Coronary artery (tissue), 2 donors: ENCODE measurements at regions not wholly inside any gene's neighbourhood (a gene's known extent, or its start where the extent isn't known, plus 50 kb on each side); places are given as distances from the start of the nearest gene placed in this dataset.

ENCODE experiments used
- DNase-seq: peaks from one replicate; pipeline ENCODE4 v3.0.0-alpha.2; 2017; ENCODE audit warnings: low spot score
- H3K27ac ChIP-seq, 2 donors: fragments of 200-600 bp; sonication (generic); one replicate each; pipeline ENCODE4 v1.5.1; 2016 to 2019
- H3K4me3 ChIP-seq: fragments of 200-600 bp; sonication (generic); 2 replicates; pipeline ENCODE4 v1.5.1; 2016; ENCODE audit warnings: mild to moderate bottlenecking, moderate library complexity
- TF ChIP-seq, protein P1 (sequence below): fragments of 200-600 bp; sonication (generic); IDR thresholded peaks from one replicate; pipeline ENCODE4 v1.5.1; 2019; ENCODE audit warnings: antibody characterized with exemption

DNA sequence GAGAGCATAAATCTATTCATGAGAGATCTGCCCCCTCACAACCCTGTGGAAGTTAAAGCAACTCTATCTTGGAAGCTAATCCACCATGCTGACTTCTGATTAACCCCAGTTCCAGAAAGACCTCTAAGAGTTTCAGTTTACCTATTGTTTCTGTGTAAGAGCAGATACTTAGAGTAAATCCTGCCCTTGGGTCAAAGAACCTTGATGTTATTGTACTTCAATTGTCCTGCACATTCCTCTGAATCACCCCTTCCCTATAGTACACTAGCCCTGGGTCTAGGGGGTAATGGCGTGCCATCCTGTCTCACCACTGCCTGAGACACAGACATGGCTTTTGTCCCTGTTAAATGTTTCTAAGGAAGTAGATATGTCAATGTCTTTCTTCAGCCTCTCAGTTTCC is 138.6 kb downstream of the CAAP1 start:
- no peak overlapping the region for H3K4me3 ChIP-seq
- DNase-seq, result no peak
- H3K27ac ChIP-seq, result no peak overlapping the region
- TF ChIP-seq, protein P1, sequence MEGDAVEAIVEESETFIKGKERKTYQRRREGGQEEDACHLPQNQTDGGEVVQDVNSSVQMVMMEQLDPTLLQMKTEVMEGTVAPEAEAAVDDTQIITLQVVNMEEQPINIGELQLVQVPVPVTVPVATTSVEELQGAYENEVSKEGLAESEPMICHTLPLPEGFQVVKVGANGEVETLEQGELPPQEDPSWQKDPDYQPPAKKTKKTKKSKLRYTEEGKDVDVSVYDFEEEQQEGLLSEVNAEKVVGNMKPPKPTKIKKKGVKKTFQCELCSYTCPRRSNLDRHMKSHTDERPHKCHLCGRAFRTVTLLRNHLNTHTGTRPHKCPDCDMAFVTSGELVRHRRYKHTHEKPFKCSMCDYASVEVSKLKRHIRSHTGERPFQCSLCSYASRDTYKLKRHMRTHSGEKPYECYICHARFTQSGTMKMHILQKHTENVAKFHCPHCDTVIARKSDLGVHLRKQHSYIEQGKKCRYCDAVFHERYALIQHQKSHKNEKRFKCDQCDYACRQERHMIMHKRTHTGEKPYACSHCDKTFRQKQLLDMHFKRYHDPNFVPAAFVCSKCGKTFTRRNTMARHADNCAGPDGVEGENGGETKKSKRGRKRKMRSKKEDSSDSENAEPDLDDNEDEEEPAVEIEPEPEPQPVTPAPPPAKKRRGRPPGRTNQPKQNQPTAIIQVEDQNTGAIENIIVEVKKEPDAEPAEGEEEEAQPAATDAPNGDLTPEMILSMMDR, result no peak

DNA sequence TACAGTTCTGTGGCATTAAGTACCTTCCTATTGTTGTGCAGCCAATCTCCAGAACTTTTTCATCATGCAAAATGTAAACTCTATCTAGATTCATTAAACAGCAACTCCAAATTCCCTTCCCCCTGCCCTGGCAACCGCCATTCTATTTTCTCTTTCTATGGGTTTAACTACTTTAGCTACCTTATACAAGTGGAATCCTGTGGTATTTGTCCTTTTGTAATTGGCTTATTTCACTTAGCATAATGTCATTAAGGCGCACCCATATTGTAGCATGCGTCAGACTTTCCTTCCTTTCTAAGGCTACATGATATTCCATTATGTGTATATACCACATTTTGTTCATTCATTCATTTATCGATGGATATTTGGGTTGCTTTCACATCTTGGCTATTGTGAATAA is 142.4 kb downstream of the CAAP1 start:
- Histone ChIP-seq H3K27ac (no peak overlapping the region), H3K4me3 (no peak overlapping the region)
- TF ChIP-seq, protein P1, result no peak
- no peak for DNase-seq

DNA sequence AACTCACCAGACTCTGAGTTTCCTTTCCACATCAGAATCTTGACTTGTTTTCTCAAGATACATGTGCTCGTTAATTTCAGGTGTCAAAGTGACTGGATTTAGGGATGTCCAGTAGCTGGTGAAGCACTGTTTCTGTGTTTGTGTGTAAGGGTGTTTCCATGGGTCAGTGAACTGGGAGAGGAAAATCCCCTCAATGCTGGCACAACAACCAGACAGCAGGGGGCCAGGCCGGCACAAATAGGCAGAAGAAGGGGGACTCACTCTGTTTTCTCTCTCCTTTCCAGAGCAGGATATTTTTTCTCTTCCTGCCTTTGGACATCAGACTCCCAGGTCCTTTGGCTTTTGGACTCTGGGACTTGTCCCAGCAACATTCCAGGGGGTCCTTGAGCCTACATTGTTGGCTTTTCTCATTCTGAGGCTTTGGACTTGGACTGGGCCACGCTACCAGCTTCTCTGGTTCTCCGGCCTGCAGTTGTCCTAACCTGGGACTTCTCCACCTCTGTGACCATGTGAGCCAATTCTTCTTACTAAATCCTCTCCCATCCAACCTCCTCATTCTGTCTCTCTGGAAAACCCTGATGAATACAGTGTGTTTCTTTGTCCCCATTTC is 144.0 kb downstream of the CAAP1 start:
- TF ChIP-seq, protein P1, result no peak
- DNase-seq, result no peak
- Histone ChIP-seq H3K27ac (no peak overlapping the region), H3K4me3 (no peak overlapping the region)

DNA sequence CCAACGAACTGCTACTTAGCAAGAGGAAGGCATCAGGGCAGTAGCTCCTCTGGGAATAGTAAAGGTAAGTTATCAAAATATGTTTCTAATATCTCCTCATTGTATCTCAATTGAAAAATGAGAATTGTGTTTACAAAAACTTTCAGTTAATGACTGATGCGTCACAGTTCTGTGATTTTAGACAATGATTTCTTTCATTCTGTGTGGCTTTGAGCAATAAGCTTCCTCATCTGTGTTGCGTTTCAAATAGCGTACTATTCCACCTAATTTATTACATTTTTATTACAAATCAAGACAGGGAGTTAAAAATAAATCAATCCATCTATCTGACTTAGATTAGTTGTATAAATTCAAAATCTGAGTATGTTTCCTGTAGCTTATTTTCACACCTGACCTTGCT is 145.0 kb downstream of the CAAP1 start:
- TF ChIP-seq, protein P1, result no peak
- no peak overlapping the region for H3K4me3 ChIP-seq
- no peak overlapping the region for H3K27ac ChIP-seq
- DNase-seq, result no peak

DNA sequence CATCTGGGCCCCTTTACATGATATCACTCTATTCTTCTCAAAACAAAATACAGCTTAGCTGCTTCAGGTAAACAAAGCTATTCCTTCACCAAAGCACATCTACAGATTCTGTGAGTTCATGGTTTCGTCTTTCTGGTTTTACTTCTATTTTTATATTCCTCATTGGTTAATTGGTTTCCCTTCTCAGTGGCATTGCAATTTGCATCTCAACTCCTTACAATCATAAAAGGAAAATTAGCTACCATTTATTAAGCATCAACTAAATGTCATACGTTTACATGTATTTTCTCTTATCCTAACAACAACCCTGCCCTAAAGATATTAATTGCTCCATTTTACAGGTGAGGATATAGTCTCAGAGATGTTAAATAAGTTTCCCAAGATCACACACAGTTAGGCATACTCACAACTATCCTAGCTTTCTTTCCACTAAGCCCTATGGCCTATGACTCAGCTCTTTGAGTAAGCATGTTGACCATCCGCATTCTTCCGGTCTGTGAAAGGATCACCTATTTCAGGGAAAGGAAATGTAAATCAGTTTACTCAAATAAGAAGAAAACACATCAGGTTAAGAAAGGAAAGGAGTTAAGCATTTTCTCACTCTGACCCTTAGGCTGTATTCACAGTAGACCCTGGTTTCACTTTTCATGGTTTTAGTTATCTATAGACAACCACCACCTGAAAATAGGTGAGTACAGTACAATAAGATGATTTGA is 146.1 kb downstream of the CAAP1 start:
- H3K27ac ChIP-seq, result no peak overlapping the region
- no peak overlapping the region for H3K4me3 ChIP-seq
- TF ChIP-seq, protein P1, result no peak
- no peak for DNase-seq

DNA sequence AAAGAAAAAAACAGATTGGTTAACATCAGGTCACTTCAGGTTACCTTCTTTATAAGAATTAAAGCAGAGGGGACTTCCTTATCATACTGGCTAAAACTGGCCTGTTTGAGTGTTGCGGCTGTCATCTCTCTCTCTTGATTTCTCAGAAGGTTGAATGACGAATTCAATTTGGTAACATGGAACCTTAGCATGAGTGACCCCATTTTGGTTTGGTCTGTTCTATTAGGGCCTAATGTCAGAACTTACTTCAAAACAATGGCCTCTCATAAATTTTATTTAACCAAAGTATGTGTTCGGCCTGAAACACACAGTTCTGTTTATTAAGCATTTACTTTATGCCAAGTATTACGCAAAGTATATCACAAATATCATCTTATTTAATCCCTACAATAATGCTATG is 147.5 kb downstream of the CAAP1 start:
- DNase-seq, result no peak
- TF ChIP-seq, protein P1, result no peak
- Histone ChIP-seq H3K4me3 (no peak overlapping the region), H3K27ac (no peak overlapping the region)
